ENCODE measurements at regions not wholly inside any gene's neighbourhood (a gene's known extent, or its start where the extent isn't known, plus 50 kb on each side); places are given as distances from the start of the nearest gene placed in this dataset.

GRCh38 chr1:201734786-201735185 lies 94.2 kb upstream of the IPO9 start (continued):
- TF ChIP-seq ATF3 (IDR thresholded peaks at IDR 0.05) (no peak), FOXA2 (IDR thresholded peaks at IDR 0.05) (no peak), YY1 (IDR thresholded peaks at IDR 0.05) (no peak), NR2F2 (IDR thresholded peaks at IDR 0.05) (no peak)

GRCh38 chr1:201736707-201737320 lies 92.1 kb upstream of the IPO9 start:
- Histone ChIP-seq H3K4me3 (ENCODE audit: low read depth in 1 of 3, low read length in 3 of 3) (no peak overlapping the region), H3K9me3 (ENCODE audit: control insufficient read depth in 4 of 4, low read length in 3 of 4) (no peaks in the 10 kb centered on the region), H3K27me3 (ENCODE audit: control insufficient read depth in 4 of 4, insufficient read depth in 4 of 4, low read length in 3 of 4) (no peaks in the 10 kb centered on the region), H3K4me1 (ENCODE audit: control insufficient read depth in 4 of 4, insufficient read depth in 4 of 4, low read length in 3 of 4) (peaks cover 3 to 12% (median 5%) of the 10 kb centered on the region in 4 donors), H3K36me3 (ENCODE audit: control insufficient read depth in 4 of 4, insufficient read depth in 3 of 4, low read depth in 1 of 4, low read length in 3 of 4) (no peaks in the 10 kb centered on the region), H3K27ac (ENCODE audit: low read depth in 1 of 2, low read length in 2 of 2) (no peak overlapping the region), H3K9ac (ENCODE audit: low read depth in 1 of 2, low read length in 2 of 2) (no peak overlapping the region)
- 73% methylated on average over 6 of the region's 6 CpGs for WGBS
- DNase-seq (ENCODE audit: low spot score): no peak
- TF ChIP-seq ATF3 (IDR thresholded peaks at IDR 0.05) (no peak), SP1 (IDR thresholded peaks at IDR 0.05) (no peak), YY1 (IDR thresholded peaks at IDR 0.05) (no peak), RAD21 (IDR thresholded peaks at IDR 0.05) (no peak), REST (IDR thresholded peaks at IDR 0.05) (no peak)
- TF ChIP-seq, protein P1, sequence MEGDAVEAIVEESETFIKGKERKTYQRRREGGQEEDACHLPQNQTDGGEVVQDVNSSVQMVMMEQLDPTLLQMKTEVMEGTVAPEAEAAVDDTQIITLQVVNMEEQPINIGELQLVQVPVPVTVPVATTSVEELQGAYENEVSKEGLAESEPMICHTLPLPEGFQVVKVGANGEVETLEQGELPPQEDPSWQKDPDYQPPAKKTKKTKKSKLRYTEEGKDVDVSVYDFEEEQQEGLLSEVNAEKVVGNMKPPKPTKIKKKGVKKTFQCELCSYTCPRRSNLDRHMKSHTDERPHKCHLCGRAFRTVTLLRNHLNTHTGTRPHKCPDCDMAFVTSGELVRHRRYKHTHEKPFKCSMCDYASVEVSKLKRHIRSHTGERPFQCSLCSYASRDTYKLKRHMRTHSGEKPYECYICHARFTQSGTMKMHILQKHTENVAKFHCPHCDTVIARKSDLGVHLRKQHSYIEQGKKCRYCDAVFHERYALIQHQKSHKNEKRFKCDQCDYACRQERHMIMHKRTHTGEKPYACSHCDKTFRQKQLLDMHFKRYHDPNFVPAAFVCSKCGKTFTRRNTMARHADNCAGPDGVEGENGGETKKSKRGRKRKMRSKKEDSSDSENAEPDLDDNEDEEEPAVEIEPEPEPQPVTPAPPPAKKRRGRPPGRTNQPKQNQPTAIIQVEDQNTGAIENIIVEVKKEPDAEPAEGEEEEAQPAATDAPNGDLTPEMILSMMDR (IDR thresholded peaks at IDR 0.05; ENCODE audit: low read depth, low read length, missing input control): no peak

- no peak for DNase-seq (ENCODE audit: low spot score)
- H3K36me3 ChIP-seq (ENCODE audit: control insufficient read depth in 4 of 4, insufficient read depth in 3 of 4, low read depth in 1 of 4, low read length in 3 of 4): no peaks in the 10 kb centered on the region
- H3K4me1 ChIP-seq (ENCODE audit: control insufficient read depth in 4 of 4, insufficient read depth in 4 of 4, low read length in 3 of 4): peaks cover 3 to 12% (median 5%) of the 10 kb centered on the region in 4 donors
- no peaks in the 10 kb centered on the region for H3K9me3 ChIP-seq (ENCODE audit: control insufficient read depth in 4 of 4, low read length in 3 of 4)
- H3K27ac ChIP-seq (ENCODE audit: low read depth in 1 of 2, low read length in 2 of 2): no peak overlapping the region
- no peak overlapping the region for H3K4me3 ChIP-seq (ENCODE audit: low read depth in 1 of 3, low read length in 3 of 3)
- 68% methylated on average over 5 of the region's 5 CpGs for WGBS
- H3K27me3 ChIP-seq (ENCODE audit: control insufficient read depth in 4 of 4, insufficient read depth in 4 of 4, low read length in 3 of 4): no peaks in the 10 kb centered on the region
- no peak for TF ChIP-seq RXRA (IDR thresholded peaks at IDR 0.05)
- no peak for TF ChIP-seq HNF4A (conservative IDR thresholded peaks at IDR 0.05)
- TF ChIP-seq SP1 (IDR thresholded peaks at IDR 0.05): peak; percentile 10
- no peak for TF ChIP-seq ATF3 (IDR thresholded peaks at IDR 0.05)
- TF ChIP-seq, protein P1 (IDR thresholded peaks at IDR 0.05; ENCODE audit: low read depth, low read length, missing input control): no peak
- TF ChIP-seq GABPA (IDR thresholded peaks at IDR 0.05 in 1 of 2, conservative IDR thresholded peaks at IDR 0.05 in 1 of 2): no peak
- no peak for TF ChIP-seq NR2F2 (IDR thresholded peaks at IDR 0.05)
- no peak for TF ChIP-seq FOXA2 (IDR thresholded peaks at IDR 0.05)
- H3K9ac ChIP-seq (ENCODE audit: low read depth in 1 of 2, low read length in 2 of 2): no peak overlapping the region
Observed at GRCh38 chr1:201737352-201738060, 91.5 kb upstream of the IPO9 start.

All from liver (tissue), 8 donors.